ENCODE measurements at regions not wholly inside any gene's neighbourhood (a gene's known extent, or its start where the extent isn't known, plus 50 kb on each side); places are given as distances from the start of the nearest gene placed in this dataset.

DNA sequence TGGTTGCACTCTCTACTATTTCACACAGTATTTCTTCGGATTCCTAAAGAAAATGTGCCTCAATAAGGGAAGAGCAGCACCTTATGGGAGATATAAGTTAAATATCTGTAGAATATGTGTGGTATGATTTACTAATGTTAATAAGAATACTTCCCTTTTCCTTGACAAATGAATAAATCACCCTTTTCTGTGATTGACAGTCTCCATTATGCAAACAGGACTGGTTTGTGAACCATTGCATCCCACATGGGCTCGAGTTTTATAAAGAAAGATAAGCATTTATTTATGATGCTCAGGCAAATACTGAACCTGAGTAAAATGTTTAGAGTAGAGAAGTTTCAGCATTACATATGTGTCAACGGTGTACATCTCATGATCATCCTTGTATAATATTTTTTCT, 587.7 kb upstream of the BRINP3 start (continued):
- TF ChIP-seq, protein P1, sequence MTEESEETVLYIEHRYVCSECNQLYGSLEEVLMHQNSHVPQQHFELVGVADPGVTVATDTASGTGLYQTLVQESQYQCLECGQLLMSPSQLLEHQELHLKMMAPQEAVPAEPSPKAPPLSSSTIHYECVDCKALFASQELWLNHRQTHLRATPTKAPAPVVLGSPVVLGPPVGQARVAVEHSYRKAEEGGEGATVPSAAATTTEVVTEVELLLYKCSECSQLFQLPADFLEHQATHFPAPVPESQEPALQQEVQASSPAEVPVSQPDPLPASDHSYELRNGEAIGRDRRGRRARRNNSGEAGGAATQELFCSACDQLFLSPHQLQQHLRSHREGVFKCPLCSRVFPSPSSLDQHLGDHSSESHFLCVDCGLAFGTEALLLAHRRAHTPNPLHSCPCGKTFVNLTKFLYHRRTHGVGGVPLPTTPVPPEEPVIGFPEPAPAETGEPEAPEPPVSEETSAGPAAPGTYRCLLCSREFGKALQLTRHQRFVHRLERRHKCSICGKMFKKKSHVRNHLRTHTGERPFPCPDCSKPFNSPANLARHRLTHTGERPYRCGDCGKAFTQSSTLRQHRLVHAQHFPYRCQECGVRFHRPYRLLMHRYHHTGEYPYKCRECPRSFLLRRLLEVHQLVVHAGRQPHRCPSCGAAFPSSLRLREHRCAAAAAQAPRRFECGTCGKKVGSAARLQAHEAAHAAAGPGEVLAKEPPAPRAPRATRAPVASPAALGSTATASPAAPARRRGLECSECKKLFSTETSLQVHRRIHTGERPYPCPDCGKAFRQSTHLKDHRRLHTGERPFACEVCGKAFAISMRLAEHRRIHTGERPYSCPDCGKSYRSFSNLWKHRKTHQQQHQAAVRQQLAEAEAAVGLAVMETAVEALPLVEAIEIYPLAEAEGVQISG (CRISPR knock-in tag; IDR thresholded peaks at IDR 0.05): no peak

DNA sequence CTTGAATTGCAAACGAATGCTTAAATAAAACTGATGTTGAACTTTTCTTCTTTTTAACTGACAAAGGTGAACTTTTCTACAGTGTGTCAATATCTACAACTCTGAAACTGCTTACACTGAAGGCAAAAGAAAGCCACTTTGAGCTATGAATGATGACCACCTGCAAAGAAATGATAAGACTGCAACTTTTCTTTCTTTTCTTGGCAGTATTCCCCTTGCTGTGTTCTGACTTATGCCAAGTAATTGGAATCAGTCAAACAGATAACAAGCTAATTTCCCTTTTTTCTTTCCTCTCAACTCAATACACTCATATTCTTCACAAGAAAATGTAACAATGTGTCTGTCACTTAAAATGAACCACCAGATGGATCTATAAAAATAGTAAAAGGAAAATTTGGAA, 588.1 kb upstream of the BRINP3 start:
- Histone ChIP-seq H3K9me3 (ENCODE audit: low read length) (no peaks in the 10 kb centered on the region), H3K27me3 (ENCODE audit: control insufficient read depth in 1 of 2, insufficient read depth in 2 of 2, low read length in 2 of 2) (no peaks in the 10 kb centered on the region), H3K4me3 (replicated peaks in 1 of 3; ENCODE audit: insufficient read depth in 1 of 3, low read depth in 2 of 3, low read length in 3 of 3) (no peak overlapping the region), H2AFZ (ENCODE audit: low read length) (no peak overlapping the region), H3K79me2 (ENCODE audit: insufficient read depth, low read length) (no peaks in the 10 kb centered on the region), H4K20me1 (ENCODE audit: insufficient read depth, low read length) (no peaks in the 10 kb centered on the region), H3K4me2 (ENCODE audit: low read depth, low read length) (no peak overlapping the region), H3K27ac (ENCODE audit: extremely low read length, insufficient read depth, low read length) (no peak overlapping the region), H3K4me1 (ENCODE audit: insufficient read depth, low read length) (no peaks in the 10 kb centered on the region), H3K36me3 (replicated peaks in 1 of 2; ENCODE audit: control insufficient read depth in 1 of 2, insufficient read depth in 2 of 2, low read length in 2 of 2) (no peaks in the 10 kb centered on the region), H3K9ac (ENCODE audit: insufficient read depth, low read depth, low read length) (no peak overlapping the region)
- BruUV-seq (replicated peaks): no TSS peak
- TF ChIP-seq PPARG (CRISPR knock-in tag; conservative IDR thresholded peaks at IDR 0.05) (no peak), SMAD1 (CRISPR knock-in tag; IDR thresholded peaks at IDR 0.05; ENCODE audit: borderline replicate concordance, low read depth) (no peak)
- intact Hi-C loops (cut with micrococcal nuclease; ENCODE audit: unreplicated experiment): no loop called here
- CTCF ChIA-PET (ENCODE audit: low intra/inter-chr PET ratio, low total read pairs): no interaction called here
- FAIRE-seq (no peak), ATAC-seq (no peak), DNase-seq (ENCODE audit: low spot score) (no peak)
- in situ Hi-C loops (cut with HindIII; ENCODE audit: extremely low pct_ligation_motif_present, low pct_unique_long_range_greater_than_20kb): no loop called here
- 0% methylated on average over 1 of the region's 1 CpG for WGBS (ENCODE audit: low lambda C conversion rate)
- POLR2A ChIA-PET: no interaction called here

DNA sequence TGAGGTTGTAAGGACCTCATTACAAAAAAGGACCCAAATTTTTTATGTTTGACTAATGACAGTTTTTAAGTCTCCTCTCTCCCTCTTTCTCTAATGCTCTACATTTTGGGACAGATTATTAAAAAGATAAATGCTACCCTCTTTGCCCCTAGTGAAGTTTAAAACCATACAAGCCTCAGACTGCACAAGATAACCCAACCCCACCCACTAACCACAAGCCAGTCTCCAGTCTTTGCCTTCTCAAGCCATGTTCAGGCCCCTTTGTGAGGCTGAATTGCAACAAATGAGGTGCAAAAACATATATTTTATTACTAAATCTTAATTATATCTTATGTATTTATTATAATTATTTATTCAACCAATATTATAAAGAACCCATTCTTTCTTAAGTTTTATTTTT, 597.2 kb upstream of the BRINP3 start:
- ATAC-seq: no peak
- POLR2A ChIA-PET: no interaction called here
- no peaks in the 10 kb centered on the region for H3K4me1 ChIP-seq (ENCODE audit: insufficient read depth, low read length)
- H3K9me3 ChIP-seq (ENCODE audit: low read length): no peaks in the 10 kb centered on the region
- intact Hi-C loops (cut with micrococcal nuclease; ENCODE audit: unreplicated experiment): no loop called here
- no peaks in the 10 kb centered on the region for H3K79me2 ChIP-seq (ENCODE audit: insufficient read depth, low read length)
- no TSS peak for BruUV-seq (replicated peaks)
- H2AFZ ChIP-seq (ENCODE audit: low read length): no peak overlapping the region
- FAIRE-seq: no peak
- in situ Hi-C loops (cut with HindIII; ENCODE audit: extremely low pct_ligation_motif_present, low pct_unique_long_range_greater_than_20kb): no loop called here
- no peaks in the 10 kb centered on the region for H3K36me3 ChIP-seq (replicated peaks in 1 of 2; ENCODE audit: control insufficient read depth in 1 of 2, insufficient read depth in 2 of 2, low read length in 2 of 2)
- CTCF ChIA-PET (ENCODE audit: low intra/inter-chr PET ratio, low total read pairs): no interaction called here
- DNase-seq (ENCODE audit: low spot score): no peak
- H3K27ac ChIP-seq (ENCODE audit: extremely low read length, insufficient read depth, low read length): no peak overlapping the region
- no peak overlapping the region for H3K4me2 ChIP-seq (ENCODE audit: low read depth, low read length)
- H3K9ac ChIP-seq (ENCODE audit: insufficient read depth, low read depth, low read length): no peak overlapping the region
- H3K27me3 ChIP-seq (ENCODE audit: control insufficient read depth in 1 of 2, insufficient read depth in 2 of 2, low read length in 2 of 2): no peaks in the 10 kb centered on the region
- no peak overlapping the region for H3K4me3 ChIP-seq (replicated peaks in 1 of 3; ENCODE audit: insufficient read depth in 1 of 3, low read depth in 2 of 3, low read length in 3 of 3)
- no peaks in the 10 kb centered on the region for H4K20me1 ChIP-seq (ENCODE audit: insufficient read depth, low read length)
- TF ChIP-seq MIXL1 (CRISPR knock-in tag; IDR thresholded peaks at IDR 0.05): no peak
- TF ChIP-seq SNRNP70 (IDR thresholded peaks at IDR 0.05; ENCODE audit: low read depth, low read length): no peak
- no peak for TF ChIP-seq ZNF792 (CRISPR knock-in tag; IDR thresholded peaks at IDR 0.05)
- TF ChIP-seq PAX8 (CRISPR knock-in tag; IDR thresholded peaks at IDR 0.05; ENCODE audit: borderline replicate concordance): no peak
- TF ChIP-seq ZFP82 (CRISPR knock-in tag; IDR thresholded peaks at IDR 0.05; ENCODE audit: borderline replicate concordance): no peak
- no peak for TF ChIP-seq ZMYM3 (CRISPR knock-in tag; IDR thresholded peaks at IDR 0.05)
- TF ChIP-seq, protein P2, sequence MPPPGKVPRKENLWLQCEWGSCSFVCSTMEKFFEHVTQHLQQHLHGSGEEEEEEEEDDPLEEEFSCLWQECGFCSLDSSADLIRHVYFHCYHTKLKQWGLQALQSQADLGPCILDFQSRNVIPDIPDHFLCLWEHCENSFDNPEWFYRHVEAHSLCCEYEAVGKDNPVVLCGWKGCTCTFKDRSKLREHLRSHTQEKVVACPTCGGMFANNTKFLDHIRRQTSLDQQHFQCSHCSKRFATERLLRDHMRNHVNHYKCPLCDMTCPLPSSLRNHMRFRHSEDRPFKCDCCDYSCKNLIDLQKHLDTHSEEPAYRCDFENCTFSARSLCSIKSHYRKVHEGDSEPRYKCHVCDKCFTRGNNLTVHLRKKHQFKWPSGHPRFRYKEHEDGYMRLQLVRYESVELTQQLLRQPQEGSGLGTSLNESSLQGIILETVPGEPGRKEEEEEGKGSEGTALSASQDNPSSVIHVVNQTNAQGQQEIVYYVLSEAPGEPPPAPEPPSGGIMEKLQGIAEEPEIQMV (CRISPR knock-in tag; IDR thresholded peaks at IDR 0.05; ENCODE audit: low read depth): no peak
- no peak for TF ChIP-seq NFKBIZ (CRISPR knock-in tag; IDR thresholded peaks at IDR 0.05)
- no peak for TF ChIP-seq CCDC6 (CRISPR knock-in tag; IDR thresholded peaks at IDR 0.05)
- TF ChIP-seq, protein P3, sequence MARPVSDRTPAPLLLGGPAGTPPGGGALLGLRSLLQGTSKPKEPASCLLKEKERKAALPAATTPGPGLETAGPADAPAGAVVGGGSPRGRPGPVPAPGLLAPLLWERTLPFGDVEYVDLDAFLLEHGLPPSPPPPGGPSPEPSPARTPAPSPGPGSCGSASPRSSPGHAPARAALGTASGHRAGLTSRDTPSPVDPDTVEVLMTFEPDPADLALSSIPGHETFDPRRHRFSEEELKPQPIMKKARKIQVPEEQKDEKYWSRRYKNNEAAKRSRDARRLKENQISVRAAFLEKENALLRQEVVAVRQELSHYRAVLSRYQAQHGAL (CRISPR knock-in tag; IDR thresholded peaks at IDR 0.05; ENCODE audit: not compliant biosample characterization): no peak
- no peak for TF ChIP-seq THYN1 (CRISPR knock-in tag; IDR thresholded peaks at IDR 0.05; ENCODE audit: borderline replicate concordance, low read depth)
- TF ChIP-seq KLF13 (CRISPR knock-in tag; IDR thresholded peaks at IDR 0.05): no peak

Data from HepG2 (cell line).